ENCODE measurements at regions not wholly inside any gene's neighbourhood (a gene's known extent, or its start where the extent isn't known, plus 50 kb on each side); places are given as distances from the start of the nearest gene placed in this dataset.

DNA sequence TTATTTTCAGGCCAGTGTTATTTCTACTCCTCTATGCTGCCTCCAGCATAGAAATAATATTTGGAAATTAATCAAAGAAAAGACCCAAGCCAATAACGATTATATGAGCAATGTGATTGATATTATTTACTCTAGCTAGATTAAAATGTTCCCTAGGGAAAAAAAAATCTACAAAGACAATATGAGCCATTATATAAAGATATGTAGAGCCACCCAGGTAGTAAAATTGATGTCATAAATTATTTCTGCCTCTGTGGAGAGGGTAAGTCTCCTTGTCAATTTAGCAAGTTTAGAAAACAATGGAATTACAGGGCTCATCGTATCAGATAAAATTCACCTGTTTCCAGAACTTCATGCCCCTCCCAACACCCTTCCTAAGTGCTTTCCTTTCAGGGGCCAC, 202.9 kb downstream of the RDH14 start:
- TF ChIP-seq, protein P1, sequence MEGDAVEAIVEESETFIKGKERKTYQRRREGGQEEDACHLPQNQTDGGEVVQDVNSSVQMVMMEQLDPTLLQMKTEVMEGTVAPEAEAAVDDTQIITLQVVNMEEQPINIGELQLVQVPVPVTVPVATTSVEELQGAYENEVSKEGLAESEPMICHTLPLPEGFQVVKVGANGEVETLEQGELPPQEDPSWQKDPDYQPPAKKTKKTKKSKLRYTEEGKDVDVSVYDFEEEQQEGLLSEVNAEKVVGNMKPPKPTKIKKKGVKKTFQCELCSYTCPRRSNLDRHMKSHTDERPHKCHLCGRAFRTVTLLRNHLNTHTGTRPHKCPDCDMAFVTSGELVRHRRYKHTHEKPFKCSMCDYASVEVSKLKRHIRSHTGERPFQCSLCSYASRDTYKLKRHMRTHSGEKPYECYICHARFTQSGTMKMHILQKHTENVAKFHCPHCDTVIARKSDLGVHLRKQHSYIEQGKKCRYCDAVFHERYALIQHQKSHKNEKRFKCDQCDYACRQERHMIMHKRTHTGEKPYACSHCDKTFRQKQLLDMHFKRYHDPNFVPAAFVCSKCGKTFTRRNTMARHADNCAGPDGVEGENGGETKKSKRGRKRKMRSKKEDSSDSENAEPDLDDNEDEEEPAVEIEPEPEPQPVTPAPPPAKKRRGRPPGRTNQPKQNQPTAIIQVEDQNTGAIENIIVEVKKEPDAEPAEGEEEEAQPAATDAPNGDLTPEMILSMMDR (IDR thresholded peaks at IDR 0.05), result no peak
- no peak for TF ChIP-seq POLR2A (IDR thresholded peaks at IDR 0.05)

Data from esophagus squamous epithelium (tissue), 4 donors.